NCI-H510A treated with DMSO at 0.1 percent for 48 hours (cell line): ENCODE measurements at regions not wholly inside any gene's neighbourhood (a gene's known extent, or its start where the extent isn't known, plus 50 kb on each side); places are given as distances from the start of the nearest gene placed in this dataset.
"Not testable (repeated sequence)": the region's sequence is repeated elsewhere in the genome, so short reads cannot be mapped to it uniquely, and the experiment has no call there.

ENCODE experiments used
- DNase-seq: peaks from one replicate; lab custom pipeline; 2025; lab: John Stamatoyannopoulos, UW

GRCh38 chr4:128688846-128689437, 120.6 kb upstream of the JADE1 start:
- no peak for DNase-seq

GRCh38 chr4:128688033-128688721, 121.3 kb upstream of the JADE1 start:
- no peak for DNase-seq

- no peak for DNase-seq
Observed at GRCh38 chr4:128686810-128687209, 122.7 kb upstream of the JADE1 start.

- no peak for DNase-seq
Observed at GRCh38 chr4:128686032-128686465, 123.5 kb upstream of the JADE1 start.

GRCh38 chr4:128684016-128684415, 125.5 kb upstream of the JADE1 start:
- no peak for DNase-seq

GRCh38 chr4:128682942-128683666, 126.4 kb upstream of the JADE1 start:
- DNase-seq = no peak

- DNase-seq = no peak
Observed at GRCh38 chr4:128676095-128676494, 133.4 kb upstream of the JADE1 start.

GRCh38 chr4:128675083-128675482, 134.4 kb upstream of the JADE1 start:
- DNase-seq = no peak

GRCh38 chr4:128673159-128673558, 136.3 kb upstream of the JADE1 start:
- not testable (repeated sequence) for DNase-seq

GRCh38 chr4:128672596-128672995, 136.9 kb upstream of the JADE1 start:
- not testable (repeated sequence) for DNase-seq

GRCh38 chr4:128670513-128670912, 139.0 kb upstream of the JADE1 start:
- no peak for DNase-seq

GRCh38 chr4:128668566-128668965, 140.9 kb upstream of the JADE1 start:
- DNase-seq = no peak

- DNase-seq = no peak
Observed at GRCh38 chr4:128665514-128665913, 144.0 kb upstream of the JADE1 start.

GRCh38 chr4:128663325-128663724, 146.2 kb upstream of the JADE1 start:
- peak; percentile 35 for DNase-seq

- no peak for DNase-seq
Observed at GRCh38 chr4:128661479-128661878, 148.0 kb upstream of the JADE1 start.

GRCh38 chr4:128660361-128661215, 148.9 kb upstream of the JADE1 start:
- DNase-seq = no peak

- no peak for DNase-seq
Observed at GRCh38 chr4:128658214-128658631, 151.3 kb upstream of the JADE1 start.

GRCh38 chr4:128657638-128658037, 151.9 kb upstream of the JADE1 start:
- DNase-seq = no peak

- no peak for DNase-seq
Observed at GRCh38 chr4:128654465-128654864, 155.0 kb upstream of the JADE1 start.

- DNase-seq = peak; percentile 40
Observed at GRCh38 chr4:128653527-128654444, 155.7 kb upstream of the JADE1 start.

- DNase-seq = no peak
Observed at GRCh38 chr4:128649575-128650205, 159.8 kb upstream of the JADE1 start.
